Fibroblast of villous mesenchyme (primary cell): ENCODE measurements at regions not wholly inside any gene's neighbourhood (a gene's known extent, or its start where the extent isn't known, plus 50 kb on each side); places are given as distances from the start of the nearest gene placed in this dataset.

Source experiments
- DNase-seq: peaks from one replicate; pipeline ENCODE4 v3.0.0-alpha.2; 2010; ENCODE audit warnings: low read depth
- H3K4me3 ChIP-seq: 2 replicates; pipeline ENCODE4 v1.5.1; 2011; ENCODE audit warnings: low read depth, mild to moderate bottlenecking, low read length
- CTCF ChIP-seq: IDR thresholded peaks from 2 replicates; pipeline ENCODE4 v1.5.1; 2012; ENCODE audit warnings: low read depth, mild to moderate bottlenecking, low read length; ENCODE audit not compliant: insufficient read depth

GRCh38 chr18:73313476-73313875, 445.7 kb upstream of the NETO1 start:
- DNase-seq: no peak
- no peak overlapping the region for H3K4me3 ChIP-seq
- TF ChIP-seq CTCF: no peak

GRCh38 chr18:73296686-73297085, 428.9 kb upstream of the NETO1 start:
- no peak for TF ChIP-seq CTCF

GRCh38 chr18:73292156-73292555, 424.4 kb upstream of the NETO1 start:
- H3K4me3 ChIP-seq: no peak overlapping the region
- no peak for TF ChIP-seq CTCF
- no peak for DNase-seq

More at GRCh38 chr18:73296686-73297085, 428.9 kb upstream of the NETO1 start:
- no peak overlapping the region for H3K4me3 ChIP-seq
- no peak for DNase-seq

GRCh38 chr18:73288813-73289212, 421.0 kb upstream of the NETO1 start:
- DNase-seq: no peak
- no peak overlapping the region for H3K4me3 ChIP-seq
- TF ChIP-seq CTCF: no peak

GRCh38 chr18:73286584-73286983, 418.8 kb upstream of the NETO1 start:
- no peak for DNase-seq
- no peak overlapping the region for H3K4me3 ChIP-seq
- no peak for TF ChIP-seq CTCF

- no peak overlapping the region for H3K4me3 ChIP-seq
- peak; percentile 88 for DNase-seq
- no peak for TF ChIP-seq CTCF
These were observed 416.0 kb upstream of the NETO1 start for GRCh38 chr18:73283788-73284187.

- peak; percentile 40 for DNase-seq
- no peak overlapping the region for H3K4me3 ChIP-seq
- TF ChIP-seq CTCF: no peak
These were observed 415.2 kb upstream of the NETO1 start for GRCh38 chr18:73283032-73283431.
